Keratinocyte (primary cell): ENCODE measurements at regions not wholly inside any gene's neighbourhood (a gene's known extent, or its start where the extent isn't known, plus 50 kb on each side); places are given as distances from the start of the nearest gene placed in this dataset.

Experiments
- DNase-seq: peaks from one replicate; pipeline ENCODE4 v3.0.0-alpha.2; 2011; ENCODE audit warnings: low read depth, missing footprints, low spot score
- FAIRE-seq: peaks from 2 replicates; lab custom pipeline; 2011; peaks lifted over from hg19 to GRCh38; lab: Jason Lieb, UNC
- H2AFZ ChIP-seq: 2 replicates; pipeline ENCODE4 v1.6.0; 2012; ENCODE audit warnings: low read length, control low read depth, inconsistent platforms; ENCODE audit not compliant: control insufficient read depth
- H3K27ac ChIP-seq: 2 replicates; pipeline ENCODE4 v1.5.1; 2011; ENCODE audit warnings: low read length; ENCODE audit not compliant: control insufficient read depth, insufficient read depth
- H3K27me3 ChIP-seq: 3 replicates; pipeline ENCODE4 v1.6.0; 2011; ENCODE audit warnings: low read length; ENCODE audit not compliant: control insufficient read depth, insufficient read depth; ENCODE audit errors: extremely low read depth
- H3K36me3 ChIP-seq, 2 experiments: 2 replicates in 1 of 2; 3 replicates in 1 of 2; pipeline ENCODE4 v1.5.1; 2011; ENCODE audit warnings: low read length in 2 of 2, mild to moderate bottlenecking in 1 of 2; ENCODE audit not compliant: control insufficient read depth in 2 of 2, insufficient read depth in 2 of 2; ENCODE audit errors: extremely low read depth in 1 of 2
- H3K4me1 ChIP-seq: 3 replicates; pipeline ENCODE4 v1.5.1; 2011; ENCODE audit warnings: low read length; ENCODE audit not compliant: control insufficient read depth, insufficient read depth; ENCODE audit errors: extremely low read depth
- H3K4me2 ChIP-seq: 3 replicates; pipeline ENCODE4 v1.6.0; 2011; ENCODE audit warnings: low read depth, low read length; ENCODE audit not compliant: control insufficient read depth, insufficient read depth; ENCODE audit errors: extremely low read depth
- H3K4me3 ChIP-seq, 3 experiments: fragments of 200-600 bp in 1 of 3; sonication (generic) in 1 of 3; 2 replicates in 2 of 3; 3 replicates in 1 of 3; pipeline ENCODE4 v1.5.1; 2011 to 2016; ENCODE audit warnings: low read length in 3 of 3, mild to moderate bottlenecking in 3 of 3, control low read depth in 2 of 3, inconsistent platforms in 1 of 3, low read depth in 1 of 3, mixed read lengths in 1 of 3, mixed run types in 1 of 3, moderate library complexity in 1 of 3; ENCODE audit not compliant: control insufficient read depth in 2 of 3, insufficient read depth in 2 of 3; ENCODE audit errors: extremely low read depth in 1 of 3
- H3K79me2 ChIP-seq: 2 replicates; pipeline ENCODE4 v1.6.0; 2012; ENCODE audit warnings: low read length; ENCODE audit not compliant: control insufficient read depth, insufficient read depth
- H3K9ac ChIP-seq: 3 replicates; pipeline ENCODE4 v1.6.0; 2011; ENCODE audit warnings: low read length; ENCODE audit not compliant: control insufficient read depth, insufficient read depth; ENCODE audit errors: extremely low read depth
- H3K9me1 ChIP-seq: 3 replicates; pipeline ENCODE4 v1.6.0; 2011; ENCODE audit warnings: low read length; ENCODE audit not compliant: control insufficient read depth, insufficient read depth; ENCODE audit errors: extremely low read depth
- H3K9me3 ChIP-seq: 2 replicates; pipeline ENCODE4 v1.5.1; 2012; ENCODE audit warnings: low read depth, low read length; ENCODE audit not compliant: control insufficient read depth
- H4K20me1 ChIP-seq: 3 replicates; pipeline ENCODE4 v1.6.0; 2011; ENCODE audit warnings: low read length; ENCODE audit not compliant: control insufficient read depth, insufficient read depth; ENCODE audit errors: extremely low read depth
- CTCF ChIP-seq, 3 experiments: IDR thresholded peaks in 1 of 3; conservative IDR thresholded peaks in 1 of 3; optimal IDR thresholded peaks in 1 of 3; 2 replicates in 2 of 3; 3 replicates in 1 of 3; pipeline versions ENCODE3 to v1.5.1; 2011; ENCODE audit warnings: low read length in 3 of 3, mild to moderate bottlenecking in 3 of 3, moderate library complexity in 2 of 3, control low read depth in 1 of 3, inconsistent platforms in 1 of 3; ENCODE audit not compliant: insufficient read depth in 2 of 3; ENCODE audit errors: extremely low read depth in 1 of 3
- EZH2 ChIP-seq: IDR thresholded peaks from one replicate; pipeline ENCODE4 v1.6.1; 2012; ENCODE audit warnings: inconsistent platforms, mild to moderate bottlenecking, low read length, moderate library complexity
- dilution Hi-C: fragments of 300-500 bp; cut with MboI; formaldehyde crosslinking; loops from one replicate; pipeline ENCODE4 v1.7.0; 2020; ENCODE audit warnings: low sequenced_read_pairs; ENCODE audit not compliant: extremely low pct_ligation_motif_present

- H3K27ac ChIP-seq = no peak overlapping the region
- FAIRE-seq (no peak), DNase-seq (no peak)
- no peak overlapping the region for H3K9ac ChIP-seq
- no peaks in the 10 kb centered on the region for H3K4me1 ChIP-seq
- no peak overlapping the region for H3K4me2 ChIP-seq
- H2AFZ ChIP-seq = no peak overlapping the region
- no peaks in the 10 kb centered on the region for H3K9me1 ChIP-seq
- no peaks in the 10 kb centered on the region for H3K27me3 ChIP-seq
- no peaks in the 10 kb centered on the region for H3K36me3 ChIP-seq
- H4K20me1 ChIP-seq = no peaks in the 10 kb centered on the region
- no peaks in the 10 kb centered on the region for H3K79me2 ChIP-seq
- TF ChIP-seq CTCF (optimal IDR thresholded peaks at IDR 0.05 in 1 of 3, IDR thresholded peaks at IDR 0.05 in 1 of 3, conservative IDR thresholded peaks at IDR 0.05 in 1 of 3; ENCODE audit: extremely low read depth in 1 of 3, insufficient read depth in 2 of 3, low read length in 3 of 3) (no peak), EZH2 (no peak)
- dilution Hi-C loops = no loop called here
- H3K9me3 ChIP-seq = no peaks in the 10 kb centered on the region
- H3K4me3 ChIP-seq = no peak overlapping the region
Observed at GRCh38 chr10:81108516-81109199, 571.0 kb downstream of the SH2D4B start.

GRCh38 chr10:81109200-81109752 lies 571.6 kb downstream of the SH2D4B start:
- no peak overlapping the region for H3K4me3 ChIP-seq
- H3K4me1 ChIP-seq = no peaks in the 10 kb centered on the region
- DNase-seq (no peak), FAIRE-seq (no peak)
- no peak overlapping the region for H2AFZ ChIP-seq
- no peaks in the 10 kb centered on the region for H3K79me2 ChIP-seq
- H3K9ac ChIP-seq = no peak overlapping the region
- TF ChIP-seq CTCF (optimal IDR thresholded peaks at IDR 0.05 in 1 of 3, IDR thresholded peaks at IDR 0.05 in 1 of 3, conservative IDR thresholded peaks at IDR 0.05 in 1 of 3; ENCODE audit: extremely low read depth in 1 of 3, insufficient read depth in 2 of 3, low read length in 3 of 3) (no peak), EZH2 (no peak)
- dilution Hi-C loops = no loop called here
- H3K9me3 ChIP-seq = no peaks in the 10 kb centered on the region
- H3K27me3 ChIP-seq = no peaks in the 10 kb centered on the region
- no peaks in the 10 kb centered on the region for H3K36me3 ChIP-seq
- no peak overlapping the region for H3K27ac ChIP-seq
- H4K20me1 ChIP-seq = no peaks in the 10 kb centered on the region
- H3K9me1 ChIP-seq = no peaks in the 10 kb centered on the region
- no peak overlapping the region for H3K4me2 ChIP-seq
